Mesendoderm (in vitro differentiated cells): ENCODE measurements at regions not wholly inside any gene's neighbourhood (a gene's known extent, or its start where the extent isn't known, plus 50 kb on each side); places are given as distances from the start of the nearest gene placed in this dataset.

Source experiments
- DNase-seq: peaks from one replicate; pipeline ENCODE4 v3.0.0; 2013
- H2AK5ac ChIP-seq: 2 replicates; pipeline ENCODE4 v1.6.1; 2013; ENCODE audit warnings: low read length, inconsistent platforms
- H2BK120ac ChIP-seq: 2 replicates; pipeline ENCODE4 v1.6.1; 2013; ENCODE audit warnings: low read depth, mild to moderate bottlenecking, low read length, moderate library complexity, mixed read lengths
- H2BK15ac ChIP-seq: replicated peaks from 2 replicates; pipeline ENCODE4 v1.6.1; 2013; ENCODE audit warnings: low read depth, mild to moderate bottlenecking, moderate library complexity
- H2BK5ac ChIP-seq: 2 replicates; pipeline ENCODE4 v1.6.1; 2013; ENCODE audit warnings: low read length, inconsistent platforms
- H3K18ac ChIP-seq: 2 replicates; pipeline ENCODE4 v1.6.1; 2013; ENCODE audit warnings: mild to moderate bottlenecking, low read length, mixed read lengths
- H3K23ac ChIP-seq: one replicate; pipeline ENCODE4 v1.6.1; 2013; ENCODE audit warnings: low read length
- H3K27ac ChIP-seq: 2 replicates; pipeline ENCODE4 v1.5.1; 2013; ENCODE audit warnings: low read depth, mild to moderate bottlenecking, inconsistent platforms, low read length, moderate library complexity
- H3K27me3 ChIP-seq: 2 replicates; pipeline ENCODE4 v1.6.1; 2013; ENCODE audit warnings: low read length, control low read depth, mild to moderate bottlenecking, inconsistent platforms; ENCODE audit not compliant: insufficient read depth, poor library complexity
- H3K36me3 ChIP-seq: 2 replicates; pipeline ENCODE4 v1.6.1; 2013; ENCODE audit warnings: low read length, inconsistent platforms; ENCODE audit not compliant: control insufficient read depth, insufficient read depth
- H3K4ac ChIP-seq: one replicate; pipeline ENCODE4 v1.6.1; 2013; ENCODE audit warnings: low read depth, mild to moderate bottlenecking, low read length, moderate library complexity
- H3K4me1 ChIP-seq: 2 replicates; pipeline ENCODE4 v1.6.1; 2013; ENCODE audit warnings: low read depth, low read length, inconsistent platforms; ENCODE audit not compliant: control insufficient read depth
- H3K4me2 ChIP-seq: 2 replicates; pipeline ENCODE4 v1.6.1; 2013; ENCODE audit warnings: low read length
- H3K4me3 ChIP-seq: 2 replicates; pipeline ENCODE4 v1.5.1; 2013; ENCODE audit warnings: mild to moderate bottlenecking, low read length
- H3K56ac ChIP-seq: one replicate; pipeline ENCODE4 v1.6.1; 2013; ENCODE audit warnings: low read length
- H3K79me1 ChIP-seq: 2 replicates; pipeline ENCODE4 v1.6.1; 2013; ENCODE audit warnings: low read length, inconsistent platforms
- H3K79me2 ChIP-seq: 2 replicates; pipeline ENCODE4 v1.6.1; 2013; ENCODE audit warnings: mild to moderate bottlenecking, low read length; ENCODE audit not compliant: control insufficient read depth, insufficient read depth
- H3K9ac ChIP-seq: 2 replicates; pipeline ENCODE4 v1.6.1; 2013; ENCODE audit warnings: low read length, inconsistent platforms
- H4K5ac ChIP-seq: one replicate; pipeline ENCODE4 v1.6.1; 2013; ENCODE audit warnings: low read length
- H4K8ac ChIP-seq: one replicate; pipeline ENCODE4 v1.6.1; 2013; ENCODE audit warnings: low read depth, mild to moderate bottlenecking, control low read depth, low read length, moderate library complexity
- WGBS: extraction: QIAGEN DNeasy Blood & Tissue Kit; methylation state at CpG from one replicate; pipeline ENCODE4 v1.1.7; 2013; ENCODE audit warnings: low lambda C conversion rate, missing lambda C conversion rate; ENCODE audit not compliant: insufficient coverage; ENCODE audit errors: extremely low coverage; 5-methylcytosine and 5-hydroxymethylcytosine counted together

DNA sequence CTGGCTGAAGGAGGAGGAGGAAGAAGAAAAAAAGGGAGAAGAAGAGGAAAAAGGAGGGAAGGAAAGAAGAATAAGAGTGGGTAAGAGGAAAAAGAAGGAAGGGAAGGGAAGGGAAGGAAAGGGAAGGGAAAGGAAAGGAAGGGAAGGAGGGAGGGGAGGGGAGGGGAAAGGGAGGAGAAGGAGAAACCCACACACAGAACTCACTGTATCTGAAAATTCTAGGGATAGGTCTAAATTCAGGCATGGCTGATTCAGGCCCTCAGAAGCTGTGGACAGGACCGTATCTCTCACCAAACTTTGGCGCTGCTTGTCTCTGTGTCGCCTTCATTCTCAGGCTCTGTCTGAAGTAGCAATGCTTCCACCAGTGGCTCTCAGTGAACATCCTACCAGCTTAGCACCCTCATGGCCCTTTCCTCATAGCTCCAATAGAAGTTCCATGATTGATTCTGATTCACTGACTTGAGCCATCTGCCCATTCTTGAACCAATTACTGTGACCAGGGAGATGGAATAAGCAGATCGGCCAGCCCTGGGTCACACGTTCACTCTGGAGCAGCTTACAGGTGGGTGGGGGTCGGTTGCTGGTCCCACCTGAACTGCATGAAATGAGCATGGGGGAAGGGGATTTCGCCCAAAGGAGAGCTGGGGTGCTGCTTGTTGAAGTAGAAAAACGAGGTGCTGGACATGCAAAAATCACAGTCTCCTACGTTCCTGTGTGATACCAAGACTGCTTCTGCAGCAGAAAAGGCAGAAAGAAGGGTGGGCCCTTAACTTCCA lies 59.7 kb downstream of the TTC32 start:
- H3K4me1 ChIP-seq, result no peaks in the 10 kb centered on the region
- no peak overlapping the region for H3K4me3 ChIP-seq
- no peak overlapping the region for H3K27ac ChIP-seq

DNA sequence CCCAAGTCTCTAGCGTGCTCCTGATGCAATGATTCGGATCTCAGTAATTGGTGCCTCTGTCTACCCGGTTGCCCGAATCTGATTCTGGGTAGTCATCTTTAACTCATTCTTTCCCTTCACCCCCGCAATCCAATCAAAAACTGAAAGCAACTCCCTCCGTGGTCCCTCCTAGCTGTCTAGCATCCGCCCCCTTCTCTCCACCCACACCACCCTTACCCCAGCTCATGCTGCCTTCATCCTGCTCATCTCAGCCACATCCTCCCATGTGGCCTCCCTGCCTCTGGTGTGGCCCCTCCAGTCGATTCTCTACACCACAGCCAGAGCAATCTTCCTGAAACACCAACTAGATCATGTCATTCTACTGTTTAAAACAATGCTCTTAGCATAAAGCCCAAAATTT lies 62.3 kb downstream of the TTC32 start:
- H2BK5ac ChIP-seq, result no peak overlapping the region
- no peak for DNase-seq
- H3K79me1 ChIP-seq, result no peaks in the 10 kb centered on the region
- no peak overlapping the region for H4K8ac ChIP-seq
- H3K4me2 ChIP-seq, result no peak overlapping the region
- no peak overlapping the region for H2BK120ac ChIP-seq
- no peaks in the 10 kb centered on the region for H3K4me1 ChIP-seq
- no peak overlapping the region for H3K27ac ChIP-seq
- no peak overlapping the region for H3K4me3 ChIP-seq
- H3K56ac ChIP-seq, result no peak overlapping the region
- no peak overlapping the region for H2AK5ac ChIP-seq
- no peak overlapping the region for H3K4ac ChIP-seq
- H3K23ac ChIP-seq, result no peak overlapping the region
- H3K18ac ChIP-seq, result no peak overlapping the region
- H3K36me3 ChIP-seq, result no peaks in the 10 kb centered on the region
- WGBS, result no CpG with 5 or more reads among the region's 8 CpGs
- no peak overlapping the region for H4K5ac ChIP-seq
- no peak overlapping the region for H3K9ac ChIP-seq
- no peak overlapping the region for H2BK15ac ChIP-seq
- no peaks in the 10 kb centered on the region for H3K79me2 ChIP-seq
- H3K27me3 ChIP-seq, result no peaks in the 10 kb centered on the region

More for the DNA sequence above, 59.7 kb downstream of the TTC32 start:
- Histone ChIP-seq H3K79me1 (no peaks in the 10 kb centered on the region), H2BK15ac (no peak overlapping the region), H3K27me3 (no peaks in the 10 kb centered on the region), H2BK120ac (no peak overlapping the region), H2BK5ac (no peak overlapping the region), H3K9ac (no peak overlapping the region), H3K36me3 (no peaks in the 10 kb centered on the region), H4K5ac (no peak overlapping the region), H4K8ac (no peak overlapping the region), H3K4me2 (no peak overlapping the region), H3K18ac (no peak overlapping the region), H3K23ac (no peak overlapping the region), H3K79me2 (no peaks in the 10 kb centered on the region), H3K4ac (no peak overlapping the region), H3K56ac (no peak overlapping the region), H2AK5ac (no peak overlapping the region)
- DNase-seq, result no peak
- WGBS, result no CpG with 5 or more reads among the region's 9 CpGs

DNA sequence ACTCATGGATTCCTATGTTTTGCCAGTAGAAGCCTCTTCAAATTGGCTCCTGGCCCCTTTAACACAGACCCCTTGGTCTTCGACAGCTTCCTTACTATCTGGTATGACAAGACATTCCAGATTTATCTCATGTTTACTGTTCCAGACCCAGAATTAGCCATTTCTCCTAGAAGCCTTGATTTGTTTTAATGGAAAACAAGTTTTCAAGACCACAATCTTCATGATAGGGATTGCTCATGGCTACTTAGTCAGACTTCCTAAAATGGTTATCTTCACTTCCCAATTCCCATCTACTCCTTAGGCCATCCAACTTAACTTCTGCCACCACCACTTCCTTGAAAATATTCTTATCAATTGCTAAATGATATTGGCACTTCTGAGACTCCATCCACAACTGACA lies 63.2 kb downstream of the TTC32 start:
- no peak overlapping the region for H3K4me2 ChIP-seq
- no peak overlapping the region for H3K18ac ChIP-seq
- no peak for DNase-seq
- H3K9ac ChIP-seq, result no peak overlapping the region
- no peaks in the 10 kb centered on the region for H3K79me2 ChIP-seq
- H3K23ac ChIP-seq, result no peak overlapping the region
- H4K5ac ChIP-seq, result no peak overlapping the region
- no peak overlapping the region for H2BK15ac ChIP-seq
- no peak overlapping the region for H3K4ac ChIP-seq
- no CpG with 5 or more reads among the region's 1 CpG for WGBS
- no peaks in the 10 kb centered on the region for H3K4me1 ChIP-seq
- no peak overlapping the region for H2AK5ac ChIP-seq
- H3K4me3 ChIP-seq, result no peak overlapping the region
- no peak overlapping the region for H4K8ac ChIP-seq
- no peaks in the 10 kb centered on the region for H3K27me3 ChIP-seq
- no peak overlapping the region for H3K56ac ChIP-seq
- no peak overlapping the region for H3K27ac ChIP-seq
- H2BK5ac ChIP-seq, result no peak overlapping the region
- no peaks in the 10 kb centered on the region for H3K36me3 ChIP-seq
- H2BK120ac ChIP-seq, result no peak overlapping the region
- no peaks in the 10 kb centered on the region for H3K79me1 ChIP-seq

DNA sequence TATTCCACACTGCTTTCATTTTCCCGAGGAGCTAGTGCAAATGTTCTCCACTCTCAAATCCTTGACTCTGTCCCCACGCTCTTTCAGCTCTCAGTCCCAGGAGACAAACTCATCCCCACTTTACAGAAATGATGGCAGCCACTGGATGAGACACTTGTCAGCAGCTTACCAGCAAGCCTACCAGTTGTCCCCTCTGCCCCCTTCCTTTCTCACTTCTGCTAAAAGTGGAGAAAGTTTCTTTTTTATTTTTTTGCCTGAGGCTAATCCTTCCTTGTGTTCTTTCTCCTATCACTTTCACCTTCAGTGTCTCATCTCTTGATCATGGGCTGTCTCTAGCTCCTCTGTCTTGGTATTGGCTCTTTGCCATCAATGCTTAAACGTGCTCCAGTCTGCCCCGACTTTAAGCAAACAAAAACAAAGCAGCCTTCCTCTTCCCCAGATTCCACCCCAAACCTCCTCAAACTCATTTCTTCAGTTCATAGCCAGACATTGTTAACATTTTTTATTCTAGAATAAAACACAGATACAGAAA lies 64.5 kb downstream of the TTC32 start:
- Histone ChIP-seq H3K23ac (no peak overlapping the region), H4K8ac (no peak overlapping the region), H3K4ac (no peak overlapping the region), H3K36me3 (no peaks in the 10 kb centered on the region), H3K27ac (no peak overlapping the region), H3K4me3 (no peak overlapping the region), H2AK5ac (no peak overlapping the region), H3K79me2 (no peaks in the 10 kb centered on the region), H3K56ac (no peak overlapping the region), H2BK5ac (no peak overlapping the region), H3K9ac (no peak overlapping the region), H2BK15ac (no peak overlapping the region), H3K27me3 (no peaks in the 10 kb centered on the region), H4K5ac (no peak overlapping the region), H3K4me2 (no peak overlapping the region), H3K18ac (no peak overlapping the region), H2BK120ac (no peak overlapping the region), H3K79me1 (no peaks in the 10 kb centered on the region), H3K4me1 (no peaks in the 10 kb centered on the region)
- WGBS, result no CpG with 5 or more reads among the region's 4 CpGs
- DNase-seq, result no peak

DNA sequence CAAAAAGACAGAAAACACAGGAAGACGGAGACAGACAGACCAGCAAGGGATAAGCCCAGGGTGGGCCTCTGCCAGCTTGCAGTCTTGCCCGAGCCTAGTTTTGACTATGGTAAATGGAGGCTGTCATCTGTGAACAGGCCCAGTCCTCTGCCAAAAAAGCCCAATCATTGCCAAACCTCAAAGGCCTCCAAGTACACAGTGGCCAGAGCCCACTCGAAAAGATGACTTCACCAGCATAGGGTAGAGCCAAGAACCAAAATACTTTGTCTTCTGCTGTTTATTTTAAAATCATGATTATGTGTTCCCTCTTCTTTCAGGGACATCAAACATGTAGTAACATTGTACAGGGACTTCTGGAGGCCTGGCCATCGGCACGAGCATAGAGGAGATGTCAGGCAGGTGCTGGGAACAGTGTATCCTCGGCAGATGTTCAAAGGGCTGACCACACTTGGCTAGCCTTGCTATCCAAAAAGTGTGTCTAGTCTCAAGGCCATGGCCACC lies 66.0 kb downstream of the TTC32 start:
- H3K56ac ChIP-seq, result no peak overlapping the region
- no peaks in the 10 kb centered on the region for H3K27me3 ChIP-seq
- no peaks in the 10 kb centered on the region for H3K36me3 ChIP-seq
- no peaks in the 10 kb centered on the region for H3K79me1 ChIP-seq
- H3K18ac ChIP-seq, result no peak overlapping the region
- H3K4ac ChIP-seq, result no peak overlapping the region
- WGBS, result no CpG with 5 or more reads among the region's 6 CpGs
- no peak overlapping the region for H3K27ac ChIP-seq
- H3K4me1 ChIP-seq, result no peaks in the 10 kb centered on the region
- H3K79me2 ChIP-seq, result no peaks in the 10 kb centered on the region
- DNase-seq, result no peak
- H2BK120ac ChIP-seq, result no peak overlapping the region
- H2AK5ac ChIP-seq, result no peak overlapping the region
- H2BK5ac ChIP-seq, result no peak overlapping the region
- H2BK15ac ChIP-seq, result no peak overlapping the region
- H3K9ac ChIP-seq, result no peak overlapping the region
- no peak overlapping the region for H4K8ac ChIP-seq
- no peak overlapping the region for H3K4me3 ChIP-seq
- no peak overlapping the region for H3K4me2 ChIP-seq
- H3K23ac ChIP-seq, result no peak overlapping the region
- no peak overlapping the region for H4K5ac ChIP-seq
